HepG2 (cell line): ENCODE measurements at regions not wholly inside any gene's neighbourhood (a gene's known extent, or its start where the extent isn't known, plus 50 kb on each side); places are given as distances from the start of the nearest gene placed in this dataset.

Source experiments
- ATAC-seq: fragments of 200-7000 bp; cut with Tn5 transposase; 3 replicates; pipeline ENCODE4 v1.9.1; 2020; ENCODE audit warnings: mild to moderate bottlenecking, moderate library complexity
- BruUV-seq: library from RNA; stranded (reverse); fragments of 400-500 nt; replicated peaks from 2 replicates; lab custom pipeline; 2021; lab: Mats Ljungman, UMichigan
- CTCF ChIA-PET: fragments of 300-600 bp; formaldehyde crosslinking; extraction: SDS; loops from one replicate; lab custom pipeline; 2021; ENCODE audit warnings: low total read pairs, inconsistent platforms, low intra/inter-chr PET ratio; lab: Yijun Ruan, JAX
- POLR2A ChIA-PET: fragments of 350-600 bp; sonication (Branson Sonifier 250); formaldehyde crosslinking; loops from one replicate; lab custom pipeline; 2020; ENCODE audit warnings: antibody characterized with exemption, inconsistent platforms; lab: Yijun Ruan, JAX
- DNase-seq: peaks from one replicate; pipeline ENCODE4 v3.0.0-alpha.2; 2015; ENCODE audit warnings: low spot score
- FAIRE-seq: peaks from 3 replicates; lab custom pipeline; 2011; peaks lifted over from hg19 to GRCh38; lab: Jason Lieb, UNC
- H2AFZ ChIP-seq: one replicate; pipeline ENCODE4 v1.6.1; 2011; ENCODE audit warnings: low read length, inconsistent platforms
- H3K27ac ChIP-seq: fragments of 300-600 bp; 3 replicates; pipeline ENCODE4 v1.8.0; 2011; ENCODE audit warnings: mixed run types, mild to moderate bottlenecking, mixed read lengths, low read length, inconsistent platforms; ENCODE audit not compliant: insufficient read depth; ENCODE audit errors: extremely low read length
- H3K27me3 ChIP-seq, 2 experiments: fragments of 200-600 bp in 1 of 2; 2 replicates in 1 of 2; 3 replicates in 1 of 2; pipeline versions ENCODE4 v1.6.0 to v1.8.0; 2011; ENCODE audit warnings: low read length in 2 of 2, mild to moderate bottlenecking in 2 of 2, moderate library complexity in 2 of 2, inconsistent platforms in 1 of 2; ENCODE audit not compliant: insufficient read depth in 2 of 2, control insufficient read depth in 1 of 2
- H3K36me3 ChIP-seq, 2 experiments: fragments of 200-600 bp in 1 of 2; replicated peaks in 1 of 2; 2 replicates in 1 of 2; 3 replicates in 1 of 2; pipeline versions ENCODE4 v1.5.1 to v1.8.0; 2011; ENCODE audit warnings: low read length in 2 of 2, inconsistent platforms in 1 of 2; ENCODE audit not compliant: insufficient read depth in 2 of 2, control insufficient read depth in 1 of 2
- H3K4me1 ChIP-seq: 2 replicates; pipeline ENCODE4 v1.5.1; 2012; ENCODE audit warnings: low read length, inconsistent platforms; ENCODE audit not compliant: insufficient read depth
- H3K4me2 ChIP-seq: 2 replicates; pipeline ENCODE4 v1.6.0; 2011; ENCODE audit warnings: low read depth, low read length, inconsistent platforms
- H3K4me3 ChIP-seq, 3 experiments: fragments of 200-600 bp in 1 of 3; sonication (generic), shearing (Covaris generic) in 1 of 3; replicated peaks in 1 of 3; 2 replicates each; pipeline ENCODE4 v1.5.1; 2011 to 2016; ENCODE audit warnings: low read length in 3 of 3, inconsistent platforms in 2 of 3, low read depth in 2 of 3, mild to moderate bottlenecking in 2 of 3, control low read depth in 1 of 3, mixed read lengths in 1 of 3; ENCODE audit not compliant: insufficient read depth in 1 of 3
- H3K79me2 ChIP-seq: one replicate; pipeline ENCODE4 v1.6.1; 2011; ENCODE audit warnings: low read length, inconsistent platforms; ENCODE audit not compliant: insufficient read depth
- H3K9ac ChIP-seq: 2 replicates; pipeline ENCODE4 v1.6.0; 2011; ENCODE audit warnings: mild to moderate bottlenecking, low read depth, low read length, inconsistent platforms; ENCODE audit not compliant: insufficient read depth
- H3K9me3 ChIP-seq: 2 replicates; pipeline ENCODE4 v1.5.1; 2012; ENCODE audit warnings: mild to moderate bottlenecking, low read length
- H4K20me1 ChIP-seq: 2 replicates; pipeline ENCODE4 v1.6.0; 2011; ENCODE audit warnings: inconsistent platforms, mild to moderate bottlenecking, low read length, moderate library complexity; ENCODE audit not compliant: insufficient read depth
- ARNTL ChIP-seq: sonication (generic); formaldehyde crosslinking; IDR thresholded peaks from 2 replicates; pipeline ENCODE4 v1.4.0; 2020; ENCODE audit warnings: mild to moderate bottlenecking, missing genetic modification reagents
- KDM2A ChIP-seq: sonication (generic); formaldehyde crosslinking; IDR thresholded peaks from 2 replicates; pipeline ENCODE4 v1.4.0; 2020; ENCODE audit warnings: low read depth, missing genetic modification reagents, borderline replicate concordance
- KDM6A ChIP-seq: IDR thresholded peaks from 2 replicates; pipeline ENCODE4 v1.6.1; 2016; ENCODE audit warnings: low read depth
- TCF12 ChIP-seq, 2 experiments: fragments of 450-650 bp in 1 of 2; sonication (generic) in 1 of 2; formaldehyde crosslinking in 1 of 2; IDR thresholded peaks; 2 replicates each; pipeline versions ENCODE4 v1.6.1 to v1.8.0; 2017 to 2022; ENCODE audit warnings: antibody characterized with exemption in 1 of 2, mild to moderate bottlenecking in 1 of 2, missing genetic modification reagents in 1 of 2, moderate library complexity in 1 of 2
- ZBTB2 ChIP-seq: sonication (generic); formaldehyde crosslinking; IDR thresholded peaks from 2 replicates; pipeline ENCODE4 v1.8.0; 2022; ENCODE audit warnings: low read depth, missing genetic modification reagents
- ZBTB42 ChIP-seq: sonication (generic); formaldehyde crosslinking; IDR thresholded peaks from 2 replicates; pipeline ENCODE4 v1.5.0; 2020; ENCODE audit warnings: mild to moderate bottlenecking, missing genetic modification reagents
- ZEB1 ChIP-seq: IDR thresholded peaks from 2 replicates; pipeline ENCODE4 v1.6.1; 2012; ENCODE audit warnings: mild to moderate bottlenecking, low read depth, inconsistent platforms; ENCODE audit not compliant: insufficient replicate concordance
- ZHX1 ChIP-seq: sonication (generic); formaldehyde crosslinking; IDR thresholded peaks from 2 replicates; pipeline ENCODE4 v1.8.1; 2022; ENCODE audit warnings: low read depth, mild to moderate bottlenecking, missing genetic modification reagents
- ZNF383 ChIP-seq: sonication (generic); formaldehyde crosslinking; IDR thresholded peaks from 2 replicates; pipeline ENCODE4 v1.4.0; 2020; ENCODE audit warnings: missing genetic modification reagents, mild to moderate bottlenecking, borderline replicate concordance
- WGBS: methylation state at CpG from one replicate; pipeline ENCODE4 v1.1.6; 2017; ENCODE audit warnings: low lambda C conversion rate; 5-methylcytosine and 5-hydroxymethylcytosine counted together
- in situ Hi-C: cut with HindIII; loops from 2 replicates; pipeline ENCODE4 v1.10.0; 2017; ENCODE audit warnings: low pct_unique_long_range_greater_than_20kb; ENCODE audit not compliant: extremely low pct_ligation_motif_present
- intact Hi-C: fragments of 100-400 bp; cut with micrococcal nuclease; formaldehyde crosslinking; loops from one replicate; pipeline ENCODE4 v1.10.0; 2022; ENCODE audit not compliant: unreplicated experiment
- small RNA-seq, 3 experiments: library from RNA; depleted of rRNA; stranded (forward); fragments of <200 nt; gene quantifications; one replicate each; pipeline ENCODE3, GENCODE V24; 2012; ENCODE audit warnings: low read depth in 2 of 3, low replicate concordance in 1 of 3; ENCODE audit not compliant: insufficient read length in 3 of 3, insufficient read depth in 2 of 3

GRCh38 chr11:10401696-10402392 lies 53.2 kb upstream of the AMPD3 start:
- H2AFZ ChIP-seq = no peak overlapping the region
- CTCF ChIA-PET = no interaction called here
- no TSS peak for BruUV-seq
- 1% methylated on average over 4 of the region's 4 CpGs for WGBS
- no peaks in the 10 kb centered on the region for H3K4me1 ChIP-seq
- H3K4me3 ChIP-seq = no peak overlapping the region
- ATAC-seq = no peak
- H3K27ac ChIP-seq = no peak overlapping the region
- POLR2A ChIA-PET = no interaction called here
- no peak for FAIRE-seq
- TF ChIP-seq ARNTL (CRISPR knock-in tag) = no peak
- no peak for TF ChIP-seq KDM6A (CRISPR knock-in tag)
- TF ChIP-seq ZHX1 (CRISPR knock-in tag) = no peak
- TF ChIP-seq ZNF383 (CRISPR knock-in tag) = no peak
- no peak for TF ChIP-seq KDM2A (CRISPR knock-in tag)
- TF ChIP-seq ZEB1 = no peak
- TF ChIP-seq TCF12 (IDR thresholded peaks at IDR 0.05) = no peak
- no peak for TF ChIP-seq TCF12 (CRISPR knock-in tag; IDR thresholded peaks at IDR 0.05)
- no peak for TF ChIP-seq ZBTB2 (CRISPR knock-in tag)
- TF ChIP-seq ZBTB42 = no peak
- peaks cover 0 to 12% of the 10 kb centered on the region in 2 experiments; a peak in 2 of 5 replicates for H3K27me3 ChIP-seq
- H4K20me1 ChIP-seq = no peaks in the 10 kb centered on the region
- no peak overlapping the region for H3K4me2 ChIP-seq
- no peaks in the 10 kb centered on the region for H3K36me3 ChIP-seq
- H3K79me2 ChIP-seq = no peaks in the 10 kb centered on the region
- H3K9me3 ChIP-seq = no peaks in the 10 kb centered on the region
- DNase-seq = no peak
- intact Hi-C loops = no loop called here
- H3K9ac ChIP-seq = no peak overlapping the region
- in situ Hi-C loops = loop anchor here (10.0 kb wide), 1 partner anchor 223 kb away; no protein-coding TSS in a partner anchor

Small RNA genes in the stretch of these regions (small RNA-seq; reads per million reads assigned to genes)
- gene RNU6ATAC33P = 0 reads per million in 3 experiments
